IMR-90 (cell line): ENCODE measurements at regions not wholly inside any gene's neighbourhood (a gene's known extent, or its start where the extent isn't known, plus 50 kb on each side); places are given as distances from the start of the nearest gene placed in this dataset.
A peak's percentile ranks its signal among the peaks of the same experiment; 100 is the strongest.

Experiments used
- ATAC-seq: fragments of 200-7000 bp; cut with Tn5 transposase; 2 replicates; pipeline ENCODE4 v1.9.1; 2020; ENCODE audit warnings: low read depth, mild to moderate bottlenecking, moderate library complexity
- BruUV-seq: library from RNA; stranded (reverse); fragments of 400-500 nt; replicated peaks from 2 replicates; lab custom pipeline; 2021; lab: Mats Ljungman, UMichigan
- CTCF ChIA-PET: fragments of 300-600 bp; formaldehyde crosslinking; extraction: SDS; loops from one replicate; lab custom pipeline; 2021; ENCODE audit warnings: antibody characterized with exemption; lab: Yijun Ruan, JAX
- POLR2A ChIA-PET: fragments of 300-600 bp; sonication (Branson Sonifier 250); formaldehyde crosslinking; loops from one replicate; lab custom pipeline; 2022; ENCODE audit warnings: antibody characterized with exemption; ENCODE audit not compliant: unreplicated experiment; lab: Charles Lee
- DNase-seq: peaks from one replicate; pipeline ENCODE4 v3.0.0; 2013
- H2AFZ ChIP-seq: replicated peaks from 2 replicates; pipeline ENCODE3; 2013; ENCODE audit warnings: low read length, mild to moderate bottlenecking; ENCODE audit not compliant: poor library complexity
- H2AK5ac ChIP-seq: 2 replicates; pipeline ENCODE4 v1.6.1; 2013; ENCODE audit warnings: low read depth, low read length, inconsistent platforms
- H2AK9ac ChIP-seq: replicated peaks from 2 replicates; pipeline ENCODE3; 2013; ENCODE audit warnings: mild to moderate bottlenecking, low read depth, low read length, moderate library complexity; ENCODE audit not compliant: poor library complexity
- H2BK120ac ChIP-seq: 2 replicates; pipeline ENCODE4 v1.6.1; 2013; ENCODE audit warnings: low read depth, low read length, inconsistent platforms
- H2BK15ac ChIP-seq: 3 replicates; pipeline ENCODE4 v1.6.1; 2013; ENCODE audit warnings: low read depth, low read length, inconsistent platforms
- H2BK20ac ChIP-seq: 2 replicates; pipeline ENCODE4 v1.6.1; 2013; ENCODE audit warnings: low read depth, mild to moderate bottlenecking, inconsistent platforms, low read length, moderate library complexity
- H2BK5ac ChIP-seq: 2 replicates; pipeline ENCODE4 v1.6.1; 2013; ENCODE audit warnings: mild to moderate bottlenecking, low read depth, low read length, inconsistent platforms; ENCODE audit not compliant: poor library complexity, severe bottlenecking
- H3K14ac ChIP-seq: replicated peaks from 2 replicates; pipeline ENCODE4 v1.6.1; 2013; ENCODE audit warnings: low read depth, low read length, inconsistent platforms
- H3K18ac ChIP-seq: 2 replicates; pipeline ENCODE4 v1.6.1; 2013; ENCODE audit warnings: low read depth, low read length, control low read depth
- H3K23ac ChIP-seq: 2 replicates; pipeline ENCODE4 v1.6.1; 2013; ENCODE audit warnings: low read depth, low read length, inconsistent platforms
- H3K27ac ChIP-seq: 2 replicates; pipeline ENCODE4 v1.5.1; 2013; ENCODE audit warnings: mild to moderate bottlenecking, control low read depth, low read length; ENCODE audit not compliant: insufficient read depth
- H3K27me3 ChIP-seq: 2 replicates; pipeline ENCODE4 v1.6.1; 2013; ENCODE audit warnings: low read length; ENCODE audit not compliant: control insufficient read depth, insufficient read depth
- H3K36me3 ChIP-seq: 2 replicates; pipeline ENCODE4 v1.6.1; 2013; ENCODE audit warnings: low read length, mixed read lengths; ENCODE audit not compliant: control insufficient read depth, insufficient read depth
- H3K4ac ChIP-seq: 2 replicates; pipeline ENCODE4 v1.6.1; 2013; ENCODE audit warnings: low read depth, low read length, inconsistent platforms
- H3K4me1 ChIP-seq: 2 replicates; pipeline ENCODE4 v1.6.1; 2013; ENCODE audit warnings: low read length, mixed read lengths; ENCODE audit not compliant: control insufficient read depth, insufficient read depth
- H3K4me2 ChIP-seq: 2 replicates; pipeline ENCODE4 v1.6.1; 2013; ENCODE audit warnings: low read depth, mild to moderate bottlenecking, control low read depth, low read length, moderate library complexity
- H3K4me3 ChIP-seq: 2 replicates; pipeline ENCODE4 v1.5.1; 2013; ENCODE audit warnings: low read depth, mild to moderate bottlenecking, control low read depth, low read length, moderate library complexity; ENCODE audit not compliant: insufficient read depth
- H3K56ac ChIP-seq: 2 replicates; pipeline ENCODE4 v1.6.1; 2013; ENCODE audit warnings: low read length, inconsistent platforms; ENCODE audit not compliant: insufficient read depth; ENCODE audit errors: extremely low read depth
- H3K79me1 ChIP-seq, 2 experiments: 2 replicates each; pipeline ENCODE4 v1.6.1; 2013; ENCODE audit warnings: low read length in 2 of 2, inconsistent platforms in 1 of 2, low read depth in 1 of 2
- H3K9ac ChIP-seq: 2 replicates; pipeline ENCODE4 v1.6.1; 2013; ENCODE audit warnings: low read depth, low read length, control low read depth
- H3K9me1 ChIP-seq: 2 replicates; pipeline ENCODE4 v1.6.1; 2013; ENCODE audit warnings: low read length, inconsistent platforms; ENCODE audit not compliant: insufficient read depth
- H3K9me3 ChIP-seq: 2 replicates; pipeline ENCODE4 v1.6.1; 2013; ENCODE audit warnings: low read length; ENCODE audit not compliant: control insufficient read depth, insufficient read depth
- H4K20me1 ChIP-seq: 2 replicates; pipeline ENCODE4 v1.6.1; 2013; ENCODE audit warnings: low read length, inconsistent platforms; ENCODE audit not compliant: insufficient read depth
- H4K5ac ChIP-seq: 2 replicates; pipeline ENCODE4 v1.6.1; 2013; ENCODE audit warnings: mild to moderate bottlenecking, low read depth, low read length, control low read depth
- H4K8ac ChIP-seq, 2 experiments: 2 replicates each; pipeline ENCODE4 v1.6.1; 2013; ENCODE audit warnings: low read depth in 2 of 2, low read length in 2 of 2, control low read depth in 1 of 2, inconsistent platforms in 1 of 2
- H4K91ac ChIP-seq: 2 replicates; pipeline ENCODE4 v1.6.1; 2013; ENCODE audit warnings: low read depth, low read length, inconsistent platforms; ENCODE audit not compliant: insufficient read depth
- BHLHE40 ChIP-seq: fragments of 150-350 bp; IDR thresholded peaks from 2 replicates; pipeline ENCODE4 v1.6.1; 2016; ENCODE audit warnings: mild to moderate bottlenecking, low read depth, low read length
- CEBPB ChIP-seq: IDR thresholded peaks from 2 replicates; pipeline ENCODE4 v1.6.1; 2012; ENCODE audit warnings: low read depth, low read length, improper control_type of control experiment
- CHD1 ChIP-seq: IDR thresholded peaks from 2 replicates; pipeline ENCODE4 v1.6.1; 2012; ENCODE audit warnings: low read depth, low read length, improper control_type of control experiment
- FOS ChIP-seq: fragments of 150-350 bp; IDR thresholded peaks from 2 replicates; pipeline ENCODE4 v1.6.1; 2016; ENCODE audit warnings: low read depth, low read length
- MAZ ChIP-seq: IDR thresholded peaks from 2 replicates; pipeline ENCODE4 v1.6.1; 2012; ENCODE audit warnings: low read depth, mild to moderate bottlenecking, low read length, improper control_type of control experiment, moderate library complexity, borderline replicate concordance
- MXI1 ChIP-seq: IDR thresholded peaks from 2 replicates; pipeline ENCODE4 v1.6.1; 2012; ENCODE audit warnings: low read depth, mild to moderate bottlenecking, low read length, moderate library complexity, borderline replicate concordance
- NFE2L2 ChIP-seq: fragments of 150-350 bp; IDR thresholded peaks from 2 replicates; pipeline ENCODE4 v1.6.1; 2016; ENCODE audit warnings: low read depth, mild to moderate bottlenecking, low read length
- POLR2A ChIP-seq: IDR thresholded peaks from 2 replicates; pipeline ENCODE4 v1.6.1; 2012; ENCODE audit warnings: mild to moderate bottlenecking, low read depth, low read length
- RCOR1 ChIP-seq: IDR thresholded peaks from 2 replicates; pipeline ENCODE4 v1.6.1; 2012; ENCODE audit warnings: mild to moderate bottlenecking, low read length, improper control_type of control experiment; ENCODE audit not compliant: insufficient replicate concordance
- RFX5 ChIP-seq: IDR thresholded peaks from 2 replicates; pipeline ENCODE4 v1.8.0; 2012; ENCODE audit warnings: low read depth, mild to moderate bottlenecking, low read length, moderate library complexity
- SMC3 ChIP-seq: fragments of 150-350 bp; IDR thresholded peaks from 2 replicates; pipeline ENCODE4 v1.6.1; 2016; ENCODE audit warnings: low read depth, mild to moderate bottlenecking, antibody characterized with exemption, low read length, moderate library complexity
- WGBS, 2 experiments: methylation state at CpG; one replicate each; pipeline versions ENCODE4 v1.1.5 to v1.1.7; 2013; ENCODE audit warnings: missing lambda C conversion rate in 2 of 2; ENCODE audit not compliant: insufficient read length in 1 of 2; ENCODE audit errors: extremely low coverage in 2 of 2; 5-methylcytosine and 5-hydroxymethylcytosine counted together
- dilution Hi-C: fragments of 300-500 bp; cut with HindIII; formaldehyde crosslinking; loops from one replicate; pipeline ENCODE4 v1.14.3; 2018; ENCODE audit warnings: low sequenced_read_pairs; ENCODE audit not compliant: unreplicated experiment
- in situ Hi-C: fragments of 300-500 bp; cut with MboI; formaldehyde crosslinking; loops from 3 replicates; pipeline ENCODE4 v1.14.3; 2019; ENCODE audit warnings: low sequenced_read_pairs, inconsistent platforms, mixed read lengths
- intact Hi-C: fragments of 100-400 bp; cut with micrococcal nuclease; formaldehyde crosslinking; loops from 2 replicates; pipeline ENCODE4 v1.10.0; 2022
- TF ChIP-seq, protein P1 (sequence below): conservative IDR thresholded peaks from 2 replicates; pipeline ENCODE4 v1.5.1; 2012; ENCODE audit warnings: mild to moderate bottlenecking, low read depth, low read length, improper control_type of control experiment

GRCh38 chr16:86215233-86215978 is 294.9 kb upstream of the FOXF1 start (continued):
- no peak for TF ChIP-seq MAZ

DNA sequence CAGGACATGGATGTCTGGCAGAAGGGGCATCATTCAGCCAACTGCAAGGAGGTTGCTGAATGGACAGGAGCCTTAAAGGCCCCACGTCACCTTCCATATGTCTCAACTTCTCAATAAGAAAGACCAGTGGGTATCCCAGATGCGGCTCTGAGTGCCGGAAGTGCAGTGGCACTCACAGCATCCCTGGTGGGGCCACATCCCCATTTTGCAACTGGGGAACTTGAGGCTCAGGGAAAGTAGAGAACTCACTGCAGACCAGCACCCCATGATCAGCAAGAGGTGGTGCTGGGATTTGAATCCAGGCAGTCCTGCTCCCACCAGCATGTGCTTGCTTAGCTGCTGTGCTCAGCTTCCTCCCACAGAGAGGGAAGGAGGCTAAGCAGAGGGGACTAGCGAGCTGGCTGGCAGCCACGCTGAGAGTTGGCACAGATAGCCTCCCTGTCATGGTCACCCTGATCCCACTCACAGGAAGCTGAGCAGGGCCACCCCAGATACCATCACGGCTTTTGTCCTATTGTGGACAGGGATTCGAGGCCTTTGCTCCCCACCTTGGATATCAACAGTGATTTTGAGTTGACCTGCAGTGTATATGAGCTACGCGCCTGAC is 294.2 kb upstream of the FOXF1 start:
- Histone ChIP-seq H3K14ac (peak overlapping the region; percentile 81; the same call in 1 of the 2 replicates), H4K91ac (peak overlapping the region; percentile 93), H3K56ac (no peak overlapping the region), H3K4ac (peak overlapping the region; percentile 77), H3K27ac (no peak overlapping the region), H4K20me1 (no peaks in the 10 kb centered on the region), H3K9me3 (no peaks in the 10 kb centered on the region), H2BK15ac (peak overlapping the region; percentile 88; the same call in 2 of the 3 replicates), H2BK20ac (peak overlapping the region; percentile 91), H3K79me1 (peaks cover 5 to 24% of the 10 kb centered on the region in 2 experiments; a peak in 2 of 4 replicates), H3K36me3 (no peaks in the 10 kb centered on the region), H2AK5ac (peak overlapping the region; percentile 96), H3K4me2 (no peak overlapping the region), H3K18ac (no peak overlapping the region), H4K8ac (peak overlapping the region; percentile 75 to 80; a peak in 2 of 4 replicates), H4K5ac (0 out of 2 replicates have a peak overlapping the region, but pooled peaks have one; percentile 20), H3K4me3 (no peak overlapping the region), H2BK5ac (peak overlapping the region; percentile 26), H2BK120ac (peak overlapping the region; percentile 89), H2AFZ (peak overlapping the region; percentile 10), H3K23ac (no peak overlapping the region; the same call in 1 of the 2 replicates), H3K27me3 (no peaks in the 10 kb centered on the region), H3K9me1 (peaks cover 37% of the 10 kb centered on the region), H3K9ac (no peak overlapping the region), H3K4me1 (peaks cover 33% of the 10 kb centered on the region), H2AK9ac (no peak overlapping the region)
- CTCF ChIA-PET, result no interaction called here
- POLR2A ChIA-PET, result no interaction called here
- dilution Hi-C loops, result no loop called here
- BruUV-seq, result no TSS peak
- no peak for DNase-seq
- WGBS, 2 experiments, result 100% methylated on average over 1 of the region's 9 CpGs; no CpG with 5 or more reads in 1 of the 2 experiments
- ATAC-seq, result no peak
- TF ChIP-seq MAZ, result no peak
- no peak for TF ChIP-seq POLR2A
- no peak for TF ChIP-seq MXI1
- TF ChIP-seq CEBPB, result no peak
- no peak for TF ChIP-seq CHD1
- no peak for TF ChIP-seq FOS
- TF ChIP-seq, protein P1, sequence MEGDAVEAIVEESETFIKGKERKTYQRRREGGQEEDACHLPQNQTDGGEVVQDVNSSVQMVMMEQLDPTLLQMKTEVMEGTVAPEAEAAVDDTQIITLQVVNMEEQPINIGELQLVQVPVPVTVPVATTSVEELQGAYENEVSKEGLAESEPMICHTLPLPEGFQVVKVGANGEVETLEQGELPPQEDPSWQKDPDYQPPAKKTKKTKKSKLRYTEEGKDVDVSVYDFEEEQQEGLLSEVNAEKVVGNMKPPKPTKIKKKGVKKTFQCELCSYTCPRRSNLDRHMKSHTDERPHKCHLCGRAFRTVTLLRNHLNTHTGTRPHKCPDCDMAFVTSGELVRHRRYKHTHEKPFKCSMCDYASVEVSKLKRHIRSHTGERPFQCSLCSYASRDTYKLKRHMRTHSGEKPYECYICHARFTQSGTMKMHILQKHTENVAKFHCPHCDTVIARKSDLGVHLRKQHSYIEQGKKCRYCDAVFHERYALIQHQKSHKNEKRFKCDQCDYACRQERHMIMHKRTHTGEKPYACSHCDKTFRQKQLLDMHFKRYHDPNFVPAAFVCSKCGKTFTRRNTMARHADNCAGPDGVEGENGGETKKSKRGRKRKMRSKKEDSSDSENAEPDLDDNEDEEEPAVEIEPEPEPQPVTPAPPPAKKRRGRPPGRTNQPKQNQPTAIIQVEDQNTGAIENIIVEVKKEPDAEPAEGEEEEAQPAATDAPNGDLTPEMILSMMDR, result no peak
- no peak for TF ChIP-seq NFE2L2
- TF ChIP-seq RFX5, result no peak
- no peak for TF ChIP-seq BHLHE40
- TF ChIP-seq SMC3, result no peak
- TF ChIP-seq RCOR1, result no peak
- intact Hi-C loops, result no loop called here
- in situ Hi-C loops, result no loop called here
